H1 (cell line): ENCODE measurements at regions not wholly inside any gene's neighbourhood (a gene's known extent, or its start where the extent isn't known, plus 50 kb on each side); places are given as distances from the start of the nearest gene placed in this dataset.

Source experiments
- CTCF ChIA-PET: fragments of 300-600 bp; sonication (Branson Sonifier 250); formaldehyde crosslinking; loops from one replicate; lab custom pipeline; 2021; ENCODE audit not compliant: partially characterized antibody; lab: Charles Lee
- POLR2A ChIA-PET: fragments of 300-600 bp; sonication (Branson Sonifier 250); formaldehyde crosslinking; loops from one replicate; lab custom pipeline; 2021; ENCODE audit warnings: inconsistent platforms; ENCODE audit not compliant: partially characterized antibody; lab: Charles Lee
- DNase-seq, 2 experiments: peaks; one replicate each; pipeline versions ENCODE4 v3.0.0 to v3.0.0-alpha.2; 2010 to 2022; ENCODE audit warnings: low spot score in 2 of 2, low read depth in 1 of 2, mixed read lengths in 1 of 2
- FAIRE-seq: peaks from 2 replicates; lab custom pipeline; 2011; peaks lifted over from hg19 to GRCh38; lab: Jason Lieb, UNC
- H2AFZ ChIP-seq: 2 replicates; pipeline ENCODE4 v1.8.1; 2012; ENCODE audit warnings: low read length, inconsistent platforms
- H2AK5ac ChIP-seq: 2 replicates; pipeline ENCODE4 v1.6.1; 2013; ENCODE audit warnings: low read depth, low read length
- H2BK120ac ChIP-seq: replicated peaks from 2 replicates; pipeline ENCODE3; 2013; ENCODE audit warnings: low read depth, low read length, inconsistent platforms
- H2BK12ac ChIP-seq: 2 replicates; pipeline ENCODE4 v1.6.1; 2013; ENCODE audit warnings: low read depth, low read length
- H2BK15ac ChIP-seq: 2 replicates; pipeline ENCODE4 v1.6.1; 2013; ENCODE audit warnings: low read length
- H2BK20ac ChIP-seq: 2 replicates; pipeline ENCODE4 v1.6.1; 2013; ENCODE audit warnings: low read length
- H2BK5ac ChIP-seq: 2 replicates; pipeline ENCODE4 v1.6.1; 2013; ENCODE audit warnings: low read depth, low read length
- H3K14ac ChIP-seq: 2 replicates; pipeline ENCODE4 v1.6.1; 2013; ENCODE audit warnings: inconsistent platforms; ENCODE audit not compliant: insufficient read length
- H3K18ac ChIP-seq: 2 replicates; pipeline ENCODE4 v1.6.1; 2013; ENCODE audit warnings: low read length; ENCODE audit errors: extremely low read depth
- H3K23ac ChIP-seq: 2 replicates; pipeline ENCODE4 v1.6.1; 2013; ENCODE audit warnings: inconsistent platforms; ENCODE audit not compliant: insufficient read length
- H3K23me2 ChIP-seq: 2 replicates; pipeline ENCODE4 v1.6.1; 2013; ENCODE audit warnings: low read depth, low read length
- H3K27ac ChIP-seq: 2 replicates; pipeline ENCODE4 v1.6.1; 2011; ENCODE audit warnings: low read depth, low read length, inconsistent platforms
- H3K27me3 ChIP-seq, 4 experiments: replicated peaks in 1 of 4; 1 replicate in 1 of 4; 2 replicates in 3 of 4; pipeline versions ENCODE4 v1.6.1 to v1.8.1; 2011 to 2013; ENCODE audit warnings: low read length in 3 of 4, mild to moderate bottlenecking in 3 of 4, inconsistent platforms in 2 of 4, mixed read lengths in 2 of 4, moderate library complexity in 1 of 4; ENCODE audit not compliant: control insufficient read depth in 3 of 4, insufficient read depth in 3 of 4; ENCODE audit errors: extremely low read depth in 1 of 4
- H3K36me3 ChIP-seq, 4 experiments: 2 replicates each; pipeline versions ENCODE4 v1.6.1 to v1.8.1; 2011 to 2013; ENCODE audit warnings: mild to moderate bottlenecking in 4 of 4, low read length in 3 of 4, moderate library complexity in 2 of 4, control low read depth in 1 of 4, inconsistent platforms in 1 of 4; ENCODE audit not compliant: insufficient read depth in 4 of 4, control insufficient read depth in 2 of 4
- H3K4ac ChIP-seq: replicated peaks from 2 replicates; pipeline ENCODE3; 2013; ENCODE audit warnings: low read length, low read depth, mixed read lengths, inconsistent platforms; ENCODE audit not compliant: insufficient read length
- H3K4me1 ChIP-seq, 4 experiments: replicated peaks in 1 of 4; 1 replicate in 1 of 4; 2 replicates in 3 of 4; pipeline versions ENCODE4 v1.6.1 to v1.8.1; 2011 to 2013; ENCODE audit warnings: low read length in 3 of 4, inconsistent platforms in 2 of 4, mixed read lengths in 1 of 4; ENCODE audit not compliant: insufficient read depth in 4 of 4, control insufficient read depth in 3 of 4
- H3K4me2 ChIP-seq, 2 experiments: 2 replicates each; pipeline versions ENCODE4 v1.6.1 to v1.8.1; 2011 to 2013; ENCODE audit warnings: low read depth in 2 of 2, low read length in 2 of 2, control low read depth in 1 of 2, inconsistent platforms in 1 of 2, mild to moderate bottlenecking in 1 of 2; ENCODE audit not compliant: insufficient read depth in 1 of 2
- H3K4me3 ChIP-seq, 4 experiments: fragments of 200-600, 300-600 bp in 1 of 4; sonication (generic), shearing (Covaris generic), sonication (Bioruptor Twin) in 1 of 4; 2 replicates each; pipeline versions ENCODE4 v1.5.1 to v1.8.1; 2011 to 2016; ENCODE audit warnings: low read length in 4 of 4, low read depth in 3 of 4, control low read depth in 2 of 4, inconsistent platforms in 2 of 4, mild to moderate bottlenecking in 2 of 4, mixed read lengths in 1 of 4, moderate library complexity in 1 of 4; ENCODE audit not compliant: insufficient read depth in 2 of 4; ENCODE audit errors: extremely low read depth in 1 of 4
- H3K56ac ChIP-seq: replicated peaks from 2 replicates; pipeline ENCODE3; 2013; ENCODE audit warnings: low read depth, mild to moderate bottlenecking, mixed read lengths, low read length, inconsistent platforms; ENCODE audit not compliant: insufficient read length
- H3K79me1 ChIP-seq: 2 replicates; pipeline ENCODE4 v1.6.1; 2013; ENCODE audit warnings: low read depth, low read length, control low read depth
- H3K79me2 ChIP-seq, 2 experiments: 2 replicates each; pipeline versions ENCODE4 v1.6.1 to v1.8.1; 2012 to 2013; ENCODE audit warnings: low read length in 2 of 2, mild to moderate bottlenecking in 2 of 2, inconsistent platforms in 1 of 2; ENCODE audit not compliant: insufficient read depth in 2 of 2, control insufficient read depth in 1 of 2
- H3K9ac ChIP-seq, 4 experiments: replicated peaks in 1 of 4; 1 replicate in 1 of 4; 2 replicates in 3 of 4; pipeline versions ENCODE4 v1.6.1 to v1.8.1; 2011 to 2013; ENCODE audit warnings: low read depth in 3 of 4, low read length in 3 of 4, control low read depth in 2 of 4, mild to moderate bottlenecking in 2 of 4, moderate library complexity in 2 of 4, inconsistent platforms in 1 of 4; ENCODE audit errors: extremely low read depth in 1 of 4
- H3K9me3 ChIP-seq, 2 experiments: 2 replicates each; pipeline versions ENCODE4 v1.6.1 to v1.8.1; 2012 to 2013; ENCODE audit warnings: mild to moderate bottlenecking in 2 of 2, moderate library complexity in 2 of 2, control low read depth in 1 of 2, inconsistent platforms in 1 of 2, low read depth in 1 of 2, low read length in 1 of 2, mixed read lengths in 1 of 2; ENCODE audit not compliant: insufficient read depth in 2 of 2
- H4K20me1 ChIP-seq, 2 experiments: replicated peaks in 1 of 2; 2 replicates each; pipeline versions ENCODE3 to v1.8.1; 2011 to 2013; ENCODE audit warnings: inconsistent platforms in 2 of 2, low read length in 2 of 2, mild to moderate bottlenecking in 1 of 2; ENCODE audit not compliant: insufficient read depth in 2 of 2, control insufficient read depth in 1 of 2
- H4K5ac ChIP-seq: 2 replicates; pipeline ENCODE4 v1.6.1; 2013; ENCODE audit warnings: low read length, low read depth, mixed read lengths, inconsistent platforms; ENCODE audit not compliant: insufficient read length
- H4K8ac ChIP-seq: 2 replicates; pipeline ENCODE4 v1.8.0; 2013; ENCODE audit warnings: mild to moderate bottlenecking, moderate library complexity, low read length, inconsistent platforms; ENCODE audit not compliant: insufficient read depth; ENCODE audit errors: extremely low read depth
- H4K91ac ChIP-seq: replicated peaks from 2 replicates; pipeline ENCODE3; 2013; ENCODE audit warnings: low read length, mixed read lengths, inconsistent platforms; ENCODE audit not compliant: insufficient read length
- ASH2L ChIP-seq: fragments of 200-600, 300-600 bp; sonication (generic); IDR thresholded peaks from one replicate; pipeline ENCODE4 v1.7.1; 2017; ENCODE audit warnings: low read length
- ATF2 ChIP-seq: IDR thresholded peaks from 2 replicates; pipeline ENCODE4 v1.6.1; 2012; ENCODE audit warnings: low read length, inconsistent platforms
- EGR1 ChIP-seq: IDR thresholded peaks from 2 replicates; pipeline ENCODE4 v1.6.1; 2011; ENCODE audit warnings: low read depth, low read length, borderline replicate concordance
- FOSL1 ChIP-seq: IDR thresholded peaks from 2 replicates; pipeline ENCODE4 v1.6.1; 2011; ENCODE audit warnings: mild to moderate bottlenecking, low read depth, low read length, moderate library complexity; ENCODE audit not compliant: insufficient read depth
- KDM5A ChIP-seq: fragments of 200-600 bp; IDR thresholded peaks from 2 replicates; pipeline ENCODE4 v1.7.1; 2012; ENCODE audit warnings: mild to moderate bottlenecking, low read length, inconsistent platforms, mixed read lengths
- MAFK ChIP-seq: IDR thresholded peaks from 2 replicates; pipeline ENCODE4 v1.6.1; 2012; ENCODE audit warnings: low read depth, mild to moderate bottlenecking, improper control_type of control experiment, low read length
- NANOG ChIP-seq: IDR thresholded peaks from 2 replicates; pipeline ENCODE4 v1.6.1; 2011; ENCODE audit warnings: low read length, low read depth, mild to moderate bottlenecking, inconsistent platforms; ENCODE audit not compliant: insufficient read depth, poor library complexity, severe bottlenecking
- SP1 ChIP-seq: IDR thresholded peaks from 2 replicates; pipeline ENCODE4 v1.6.1; 2011; ENCODE audit warnings: low read depth, low read length
- SP2 ChIP-seq: IDR thresholded peaks from 2 replicates; pipeline ENCODE4 v1.6.1; 2012; ENCODE audit warnings: mild to moderate bottlenecking, low read length, inconsistent platforms
- SP4 ChIP-seq: IDR thresholded peaks from 2 replicates; pipeline ENCODE4 v1.6.1; 2012; ENCODE audit warnings: low read length, inconsistent platforms
- SUZ12 ChIP-seq: fragments of 200-600 bp; sonication (generic); IDR thresholded peaks from 2 replicates; pipeline ENCODE4 v1.6.1; 2012; ENCODE audit warnings: mild to moderate bottlenecking, inconsistent platforms, low read length, moderate library complexity, mixed read lengths
- TAF7 ChIP-seq: optimal IDR thresholded peaks from 2 replicates; pipeline ENCODE3; 2011; ENCODE audit warnings: low read depth, mild to moderate bottlenecking, inconsistent platforms, low read length, moderate library complexity, borderline replicate concordance
- TBP ChIP-seq: IDR thresholded peaks from 2 replicates; pipeline ENCODE4 v1.6.1; 2011; ENCODE audit warnings: low read depth, low read length, improper control_type of control experiment
- TEAD4 ChIP-seq: IDR thresholded peaks from 2 replicates; pipeline ENCODE4 v1.6.1; 2012; ENCODE audit warnings: low read depth, low read length, inconsistent platforms, mixed read lengths
- WGBS, 2 experiments: shearing (Covaris generic) in 1 of 2; methylation state at CpG; one replicate each; pipeline versions ENCODE4 v1.1.6 to v1.1.7; 2013 to 2015; ENCODE audit warnings: low lambda C conversion rate in 2 of 2, mixed read lengths in 2 of 2, inconsistent platforms in 1 of 2, low coverage in 1 of 2, missing lambda C conversion rate in 1 of 2; ENCODE audit not compliant: insufficient replicate concordance in 2 of 2, insufficient coverage in 1 of 2, insufficient read length in 1 of 2; ENCODE audit errors: extremely low coverage in 1 of 2, missing lambda C conversion rate in 1 of 2; 5-methylcytosine and 5-hydroxymethylcytosine counted together

DNA sequence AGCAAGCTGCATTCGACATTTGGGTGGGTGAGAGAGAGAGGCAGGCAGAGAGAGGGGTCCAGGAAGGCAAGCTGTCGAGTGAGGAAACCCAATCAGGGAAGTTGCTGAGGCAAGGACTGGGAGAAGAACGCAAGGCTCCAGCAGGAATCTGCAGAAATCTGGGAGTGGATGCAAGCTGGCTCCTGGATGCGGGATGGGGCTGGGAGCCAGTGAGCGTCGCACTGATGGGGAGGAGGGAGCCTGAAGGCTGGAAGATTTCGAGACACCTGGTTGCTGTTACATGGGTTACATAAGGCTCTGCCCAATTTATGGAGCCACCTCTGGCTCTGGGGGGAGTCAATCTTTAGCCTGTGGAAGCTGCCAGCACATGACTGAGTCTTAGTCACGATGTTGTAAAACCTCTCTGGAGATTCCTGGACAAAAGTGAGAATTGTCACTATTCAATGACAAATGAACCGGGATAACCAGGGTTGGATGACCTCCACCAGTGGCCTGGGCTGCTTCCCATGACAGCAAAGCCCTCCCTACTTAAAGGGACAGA lies 51.1 kb upstream of the ADRB1 start:
- POLR2A ChIA-PET = no interaction called here
- Histone ChIP-seq H2BK12ac (no peak overlapping the region), H3K4me3 (no peak overlapping the region), H4K8ac (no peak overlapping the region), H3K18ac (no peak overlapping the region), H4K5ac (no peak overlapping the region), H2BK5ac (no peak overlapping the region), H3K9ac (no peak overlapping the region), H3K36me3 (no peaks in the 10 kb centered on the region), H3K27me3 (no peaks in the 10 kb centered on the region), H2BK15ac (no peak overlapping the region), H3K4me2 (no peak overlapping the region), H4K91ac (no peak overlapping the region), H4K20me1 (no peaks in the 10 kb centered on the region), H2AFZ (peak overlapping the region; percentile 68), H3K56ac (no peak overlapping the region), H2BK20ac (no peak overlapping the region), H3K27ac (no peak overlapping the region), H2BK120ac (no peak overlapping the region), H3K4me1 (no peaks in the 10 kb centered on the region), H3K79me2 (no peaks in the 10 kb centered on the region), H3K4ac (no peak overlapping the region), H3K14ac (no peak overlapping the region), H3K23ac (no peak overlapping the region), H3K79me1 (no peaks in the 10 kb centered on the region; the same call in 1 of the 2 replicates), H3K23me2 (no peaks in the 10 kb centered on the region), H2AK5ac (no peak overlapping the region), H3K9me3 (no peaks in the 10 kb centered on the region)
- no peak for TF ChIP-seq SUZ12
- TF ChIP-seq TAF7 = no peak
- TF ChIP-seq TBP = no peak
- TF ChIP-seq ASH2L = no peak
- TF ChIP-seq SP1 = no peak
- TF ChIP-seq TEAD4 = no peak
- TF ChIP-seq EGR1 = no peak
- no peak for TF ChIP-seq FOSL1
- TF ChIP-seq SP2 = no peak
- no peak for TF ChIP-seq KDM5A
- TF ChIP-seq MAFK = no peak
- TF ChIP-seq NANOG = no peak
- no peak for TF ChIP-seq ATF2
- TF ChIP-seq SP4 = no peak
- 88% methylated on average over 9 of the region's 9 CpGs; no CpG with 5 or more reads in 1 of the 2 experiments for WGBS, 2 experiments
- DNase-seq = no peak
- FAIRE-seq = no peak
- CTCF ChIA-PET = interaction anchor here (1.2 to 2.8 kb wide), 3 partner anchors 9 to 313 kb away, joined by 3 to 9 read pairs (median 8); no protein-coding TSS in a partner anchor
